ENCODE measurements at regions not wholly inside any gene's neighbourhood (a gene's known extent, or its start where the extent isn't known, plus 50 kb on each side); places are given as distances from the start of the nearest gene placed in this dataset.

DNA sequence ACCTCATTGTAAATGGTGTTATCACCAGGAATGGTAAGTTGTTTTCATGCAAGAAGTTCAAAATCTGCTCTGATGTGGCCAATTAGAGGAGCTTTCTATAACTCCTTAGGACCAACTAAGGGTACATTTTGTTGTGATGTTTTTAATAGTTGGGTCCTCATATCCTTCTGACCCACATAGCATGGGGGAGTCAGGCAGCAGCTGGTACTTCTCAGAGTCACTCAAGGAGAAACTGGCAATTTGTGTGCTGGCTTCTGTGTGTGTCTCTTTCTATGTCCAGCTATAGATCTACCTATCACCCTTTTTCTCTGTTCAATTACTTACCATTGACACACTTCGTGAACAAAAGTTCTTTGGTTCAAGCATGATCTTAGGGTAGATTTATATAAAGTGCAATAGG lies 194.3 kb upstream of the TENM3 start:
- H3K27ac ChIP-seq (ENCODE audit: insufficient read depth, low read length), result no peak overlapping the region
- H4K91ac ChIP-seq (ENCODE audit: insufficient read depth, low read depth, low read length), result no peak overlapping the region
- H2BK15ac ChIP-seq (ENCODE audit: low read depth, low read length), result no peak overlapping the region
- H3K36me3 ChIP-seq (ENCODE audit: control insufficient read depth, insufficient read depth, low read length), result no peaks in the 10 kb centered on the region
- no peak overlapping the region for H2BK5ac ChIP-seq (ENCODE audit: low read depth, low read length, poor library complexity, severe bottlenecking)
- no peaks in the 10 kb centered on the region for H4K20me1 ChIP-seq (ENCODE audit: insufficient read depth, low read length)
- H2BK20ac ChIP-seq (ENCODE audit: low read depth, low read length), result no peak overlapping the region
- no peak overlapping the region for H2AK5ac ChIP-seq (ENCODE audit: low read depth, low read length)
- ATAC-seq (ENCODE audit: low read depth), result no peak
- H3K79me1 ChIP-seq (ENCODE audit: low read depth in 1 of 2, low read length in 2 of 2), result no peaks in the 10 kb centered on the region
- no peak overlapping the region for H4K5ac ChIP-seq (ENCODE audit: low read depth, low read length)
- H4K8ac ChIP-seq (ENCODE audit: low read depth in 2 of 2, low read length in 2 of 2), result no peak overlapping the region
- no peaks in the 10 kb centered on the region for H3K4me1 ChIP-seq (ENCODE audit: control insufficient read depth, insufficient read depth, low read length)
- intact Hi-C loops (cut with micrococcal nuclease) (no loop called here), in situ Hi-C loops (cut with MboI; ENCODE audit: low sequenced_read_pairs) (no loop called here), dilution Hi-C loops (cut with HindIII; ENCODE audit: low sequenced_read_pairs, unreplicated experiment) (no loop called here)
- H3K23ac ChIP-seq (ENCODE audit: low read depth, low read length), result no peak overlapping the region
- H3K14ac ChIP-seq (replicated peaks; ENCODE audit: low read depth, low read length), result no peak overlapping the region
- H3K9me1 ChIP-seq (ENCODE audit: insufficient read depth, low read length), result no peaks in the 10 kb centered on the region
- H3K27me3 ChIP-seq (ENCODE audit: control insufficient read depth, insufficient read depth, low read length), result no peaks in the 10 kb centered on the region
- no TSS peak for BruUV-seq (replicated peaks)
- TF ChIP-seq, protein P1, sequence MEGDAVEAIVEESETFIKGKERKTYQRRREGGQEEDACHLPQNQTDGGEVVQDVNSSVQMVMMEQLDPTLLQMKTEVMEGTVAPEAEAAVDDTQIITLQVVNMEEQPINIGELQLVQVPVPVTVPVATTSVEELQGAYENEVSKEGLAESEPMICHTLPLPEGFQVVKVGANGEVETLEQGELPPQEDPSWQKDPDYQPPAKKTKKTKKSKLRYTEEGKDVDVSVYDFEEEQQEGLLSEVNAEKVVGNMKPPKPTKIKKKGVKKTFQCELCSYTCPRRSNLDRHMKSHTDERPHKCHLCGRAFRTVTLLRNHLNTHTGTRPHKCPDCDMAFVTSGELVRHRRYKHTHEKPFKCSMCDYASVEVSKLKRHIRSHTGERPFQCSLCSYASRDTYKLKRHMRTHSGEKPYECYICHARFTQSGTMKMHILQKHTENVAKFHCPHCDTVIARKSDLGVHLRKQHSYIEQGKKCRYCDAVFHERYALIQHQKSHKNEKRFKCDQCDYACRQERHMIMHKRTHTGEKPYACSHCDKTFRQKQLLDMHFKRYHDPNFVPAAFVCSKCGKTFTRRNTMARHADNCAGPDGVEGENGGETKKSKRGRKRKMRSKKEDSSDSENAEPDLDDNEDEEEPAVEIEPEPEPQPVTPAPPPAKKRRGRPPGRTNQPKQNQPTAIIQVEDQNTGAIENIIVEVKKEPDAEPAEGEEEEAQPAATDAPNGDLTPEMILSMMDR (conservative IDR thresholded peaks at IDR 0.05; ENCODE audit: low read depth, low read length), result no peak
- no peak for TF ChIP-seq NFE2L2 (IDR thresholded peaks at IDR 0.05; ENCODE audit: low read depth, low read length)
- no peak for TF ChIP-seq RAD21 (IDR thresholded peaks at IDR 0.05; ENCODE audit: low read length)
- no peak for TF ChIP-seq MXI1 (IDR thresholded peaks at IDR 0.05; ENCODE audit: borderline replicate concordance, low read depth, low read length)
- TF ChIP-seq, protein P2, sequence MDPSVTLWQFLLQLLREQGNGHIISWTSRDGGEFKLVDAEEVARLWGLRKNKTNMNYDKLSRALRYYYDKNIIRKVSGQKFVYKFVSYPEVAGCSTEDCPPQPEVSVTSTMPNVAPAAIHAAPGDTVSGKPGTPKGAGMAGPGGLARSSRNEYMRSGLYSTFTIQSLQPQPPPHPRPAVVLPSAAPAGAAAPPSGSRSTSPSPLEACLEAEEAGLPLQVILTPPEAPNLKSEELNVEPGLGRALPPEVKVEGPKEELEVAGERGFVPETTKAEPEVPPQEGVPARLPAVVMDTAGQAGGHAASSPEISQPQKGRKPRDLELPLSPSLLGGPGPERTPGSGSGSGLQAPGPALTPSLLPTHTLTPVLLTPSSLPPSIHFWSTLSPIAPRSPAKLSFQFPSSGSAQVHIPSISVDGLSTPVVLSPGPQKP (IDR thresholded peaks at IDR 0.05; ENCODE audit: borderline replicate concordance, low read depth, low read length), result no peak
- no peak for TF ChIP-seq CHD1 (IDR thresholded peaks at IDR 0.05; ENCODE audit: low read depth, low read length)
- TF ChIP-seq CEBPB (IDR thresholded peaks at IDR 0.05; ENCODE audit: low read depth, low read length), result no peak
- no peak for TF ChIP-seq BHLHE40 (IDR thresholded peaks at IDR 0.05; ENCODE audit: low read depth, low read length)
- TF ChIP-seq SMC3 (IDR thresholded peaks at IDR 0.05; ENCODE audit: low read depth, low read length), result no peak
- ChIA-PET CTCF (interaction anchor here (0.9 kb wide), 1 partner anchor 14 kb away, joined by 3 read pairs; no protein-coding TSS in a partner anchor), POLR2A (ENCODE audit: unreplicated experiment) (no interaction called here)
- WGBS, 2 experiments (ENCODE audit: extremely low coverage in 2 of 2, insufficient read length in 1 of 2), result no CpG with 5 or more reads among the region's 1 CpG
- no peak overlapping the region for H3K4me2 ChIP-seq (ENCODE audit: low read depth, low read length)
- no peak overlapping the region for H2BK120ac ChIP-seq (ENCODE audit: low read depth, low read length)
- H3K4ac ChIP-seq (ENCODE audit: low read depth, low read length), result no peak overlapping the region
- no peak for DNase-seq
- no peak overlapping the region for H2AK9ac ChIP-seq (replicated peaks; ENCODE audit: low read depth, low read length, poor library complexity)
- H2AFZ ChIP-seq (replicated peaks; ENCODE audit: low read length, poor library complexity), result no peak overlapping the region
- no peak overlapping the region for H3K9ac ChIP-seq (ENCODE audit: low read depth, low read length)
- no peak overlapping the region for H3K4me3 ChIP-seq (ENCODE audit: insufficient read depth, low read depth, low read length)
- no peak overlapping the region for H3K18ac ChIP-seq (ENCODE audit: low read depth, low read length)
- no peaks in the 10 kb centered on the region for H3K9me3 ChIP-seq (ENCODE audit: control insufficient read depth, insufficient read depth, low read length)
- no peak overlapping the region for H3K56ac ChIP-seq (ENCODE audit: extremely low read depth, insufficient read depth, low read length)

Measured in IMR-90 (cell line).